Mesenchymal stem cell (in vitro differentiated cells and primary cell): ENCODE measurements at regions not wholly inside any gene's neighbourhood (a gene's known extent, or its start where the extent isn't known, plus 50 kb on each side); places are given as distances from the start of the nearest gene placed in this dataset.

Experiments used
- DNase-seq: peaks from one replicate; pipeline ENCODE4 v3.0.0-alpha.2; 2013
- H2AFZ ChIP-seq: one replicate; pipeline ENCODE4 v1.6.1; 2013; ENCODE audit warnings: low read depth, mild to moderate bottlenecking, control low read depth, inconsistent platforms, low read length, moderate library complexity
- H2AK5ac ChIP-seq: 2 replicates; pipeline ENCODE4 v1.6.1; 2013; ENCODE audit warnings: low read length, moderate library complexity, mild to moderate bottlenecking, inconsistent platforms; ENCODE audit not compliant: severe bottlenecking
- H2BK120ac ChIP-seq: one replicate; pipeline ENCODE4 v1.6.1; 2013; ENCODE audit warnings: low read depth, mild to moderate bottlenecking, inconsistent platforms, low read length, moderate library complexity
- H2BK12ac ChIP-seq, 2 experiments: one replicate each; pipeline ENCODE4 v1.6.1; 2013; ENCODE audit warnings: inconsistent platforms in 2 of 2, low read length in 2 of 2, mild to moderate bottlenecking in 2 of 2, moderate library complexity in 2 of 2, control low read depth in 1 of 2
- H2BK15ac ChIP-seq: one replicate; pipeline ENCODE4 v1.6.1; 2013; ENCODE audit warnings: mild to moderate bottlenecking, low read depth, inconsistent platforms; ENCODE audit not compliant: poor library complexity, severe bottlenecking
- H2BK5ac ChIP-seq: 2 replicates; pipeline ENCODE4 v1.6.1; 2013; ENCODE audit warnings: low read depth, mild to moderate bottlenecking, low read length, control low read depth, inconsistent platforms; ENCODE audit not compliant: poor library complexity, severe bottlenecking
- H3K14ac ChIP-seq, 2 experiments: one replicate each; pipeline ENCODE4 v1.6.1; 2013; ENCODE audit warnings: inconsistent platforms in 2 of 2, low read length in 2 of 2, control low read depth in 1 of 2, mild to moderate bottlenecking in 1 of 2, moderate library complexity in 1 of 2
- H3K18ac ChIP-seq, 2 experiments: one replicate each; pipeline ENCODE4 v1.6.1; 2013; ENCODE audit warnings: inconsistent platforms in 2 of 2, low read length in 2 of 2, control low read depth in 1 of 2, low read depth in 1 of 2, mild to moderate bottlenecking in 1 of 2
- H3K23ac ChIP-seq, 2 experiments: one replicate each; pipeline ENCODE4 v1.6.1; 2013; ENCODE audit warnings: inconsistent platforms in 2 of 2, low read length in 2 of 2, mild to moderate bottlenecking in 2 of 2, moderate library complexity in 2 of 2, control low read depth in 1 of 2
- H3K27ac ChIP-seq: 2 replicates; pipeline ENCODE4 v1.5.1; 2013; ENCODE audit warnings: mild to moderate bottlenecking, moderate library complexity, low read length, control low read depth, inconsistent platforms; ENCODE audit not compliant: poor library complexity, severe bottlenecking
- H3K27me3 ChIP-seq, 2 experiments: 2 replicates each; pipeline versions ENCODE4 v1.6.1 to v1.7.0; 2013; ENCODE audit warnings: low read length in 2 of 2, mild to moderate bottlenecking in 2 of 2, moderate library complexity in 2 of 2, control low read depth in 1 of 2, inconsistent platforms in 1 of 2; ENCODE audit not compliant: control insufficient read depth in 1 of 2, insufficient read depth in 1 of 2
- H3K36me3 ChIP-seq, 2 experiments: 2 replicates each; pipeline versions ENCODE4 v1.6.1 to v1.7.0; 2013; ENCODE audit warnings: low read length in 2 of 2, control low read depth in 1 of 2, inconsistent platforms in 1 of 2, low read depth in 1 of 2, mild to moderate bottlenecking in 1 of 2; ENCODE audit not compliant: insufficient read depth in 2 of 2, control insufficient read depth in 1 of 2
- H3K4ac ChIP-seq, 2 experiments: one replicate each; pipeline ENCODE4 v1.6.1; 2013; ENCODE audit warnings: inconsistent platforms in 2 of 2, low read length in 2 of 2, mild to moderate bottlenecking in 2 of 2, moderate library complexity in 2 of 2, control low read depth in 1 of 2, low read depth in 1 of 2
- H3K4me1 ChIP-seq: 2 replicates; pipeline ENCODE4 v1.6.1; 2013; ENCODE audit warnings: low read depth, low read length, control low read depth; ENCODE audit not compliant: control insufficient read depth, insufficient read depth
- H3K4me2 ChIP-seq: 2 replicates; pipeline ENCODE4 v1.6.1; 2013; ENCODE audit warnings: low read length, mild to moderate bottlenecking, inconsistent platforms; ENCODE audit not compliant: poor library complexity, severe bottlenecking
- H3K4me3 ChIP-seq, 2 experiments: 2 replicates each; pipeline versions ENCODE4 v1.5.1 to v1.7.0; 2013; ENCODE audit warnings: low read length in 2 of 2, mild to moderate bottlenecking in 2 of 2, control low read depth in 1 of 2, low read depth in 1 of 2; ENCODE audit not compliant: insufficient read depth in 1 of 2
- H3K79me1 ChIP-seq: replicated peaks from 2 replicates; pipeline ENCODE4 v1.6.1; 2013; ENCODE audit warnings: mild to moderate bottlenecking, control low read depth, low read length, inconsistent platforms; ENCODE audit not compliant: poor library complexity, severe bottlenecking
- H3K9ac ChIP-seq: 2 replicates; pipeline ENCODE4 v1.7.0; 2013; ENCODE audit warnings: mild to moderate bottlenecking, low read length, moderate library complexity
- H3K9me3 ChIP-seq: 2 replicates; pipeline ENCODE4 v1.7.0; 2013; ENCODE audit warnings: mild to moderate bottlenecking, low read length; ENCODE audit not compliant: control insufficient read depth
- H4K8ac ChIP-seq: one replicate; pipeline ENCODE4 v1.6.1; 2013; ENCODE audit warnings: inconsistent platforms, mild to moderate bottlenecking, low read length, moderate library complexity
- H4K91ac ChIP-seq: one replicate; pipeline ENCODE4 v1.6.1; 2013; ENCODE audit warnings: mild to moderate bottlenecking, low read length, inconsistent platforms
- WGBS: methylation state at CpG from one replicate; pipeline ENCODE4 v1.1.7; 2013; ENCODE audit warnings: mixed read lengths; 5-methylcytosine and 5-hydroxymethylcytosine counted together

DNA sequence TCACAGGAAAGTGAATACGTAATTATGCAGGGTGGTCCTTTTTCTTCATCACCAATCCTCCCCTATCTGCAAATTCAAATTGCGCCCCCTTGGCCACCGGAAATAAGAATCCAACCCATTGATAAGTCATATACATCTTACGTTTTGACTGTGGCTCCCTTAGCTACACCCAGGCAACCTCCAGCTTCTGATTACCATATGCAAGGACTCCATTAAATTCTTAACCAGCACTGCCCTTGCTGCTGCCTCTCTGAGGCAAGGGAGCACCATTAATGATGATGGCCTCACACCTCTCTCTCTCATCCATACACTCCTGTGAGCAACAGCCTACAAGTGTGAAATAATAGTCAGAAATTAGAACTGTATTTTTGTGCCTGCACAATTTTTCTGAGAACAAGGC is 106.0 kb upstream of the NOCT start:
- no peak overlapping the region for H4K8ac ChIP-seq
- no peak overlapping the region for H2AFZ ChIP-seq
- no peak overlapping the region for H4K91ac ChIP-seq
- no peak overlapping the region for H2BK12ac ChIP-seq
- H2BK15ac ChIP-seq: no peak overlapping the region
- H3K23ac ChIP-seq: no peak overlapping the region
- no peak overlapping the region for H3K18ac ChIP-seq
- H3K4me3 ChIP-seq: no peak overlapping the region
- DNase-seq: no peak
- no peak overlapping the region for H3K4me2 ChIP-seq
- H3K79me1 ChIP-seq: no peaks in the 10 kb centered on the region
- H3K9me3 ChIP-seq: no peaks in the 10 kb centered on the region
- H3K4ac ChIP-seq: no peak overlapping the region
- 95% methylated on average over 4 of the region's 4 CpGs for WGBS
- no peak overlapping the region for H2BK120ac ChIP-seq
- peaks cover 9% of the 10 kb centered on the region for H3K4me1 ChIP-seq
- H3K9ac ChIP-seq: no peak overlapping the region
- peaks cover 0 to 4% of the 10 kb centered on the region in 2 experiments for H3K27me3 ChIP-seq
- no peak overlapping the region for H3K27ac ChIP-seq
- no peaks in the 10 kb centered on the region for H3K36me3 ChIP-seq
- no peak overlapping the region for H2BK5ac ChIP-seq
- H2AK5ac ChIP-seq: no peak overlapping the region
- H3K14ac ChIP-seq: no peak overlapping the region

DNA sequence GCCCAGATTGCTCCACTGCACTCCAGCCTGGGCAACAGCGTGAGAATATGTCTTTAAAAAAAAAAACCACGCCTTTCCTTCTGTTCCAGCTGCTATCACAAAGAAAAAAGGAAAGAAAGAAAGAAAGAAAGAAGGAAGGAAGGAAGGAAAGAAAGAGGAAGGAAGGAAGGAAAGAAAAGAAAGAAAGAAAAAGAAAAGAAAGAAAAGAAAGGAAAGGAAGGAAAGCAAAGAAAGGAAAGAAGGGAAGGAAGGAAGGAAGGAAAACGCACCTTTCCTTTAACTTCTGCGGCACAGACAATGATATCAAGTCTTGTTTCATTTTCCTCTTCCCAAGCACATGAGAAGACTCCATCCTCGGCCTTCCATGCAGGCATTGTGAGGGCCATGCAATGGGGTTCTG is 107.4 kb upstream of the NOCT start:
- Histone ChIP-seq H3K4me3 (no peak overlapping the region), H2BK5ac (no peak overlapping the region), H2AK5ac (no peak overlapping the region), H3K27ac (no peak overlapping the region), H4K8ac (no peak overlapping the region), H4K91ac (no peak overlapping the region), H3K4me1 (peaks cover 9% of the 10 kb centered on the region), H3K9me3 (no peaks in the 10 kb centered on the region), H2BK120ac (no peak overlapping the region), H3K79me1 (no peaks in the 10 kb centered on the region), H3K36me3 (no peaks in the 10 kb centered on the region), H3K23ac (no peak overlapping the region), H3K4ac (no peak overlapping the region), H2AFZ (no peak overlapping the region), H3K27me3 (peaks cover 0 to 4% of the 10 kb centered on the region in 2 experiments), H3K18ac (no peak overlapping the region), H3K4me2 (no peak overlapping the region), H3K14ac (no peak overlapping the region), H2BK15ac (no peak overlapping the region), H3K9ac (no peak overlapping the region), H2BK12ac (no peak overlapping the region)
- no peak for DNase-seq
- 94% methylated on average over 2 of the region's 5 CpGs for WGBS

DNA sequence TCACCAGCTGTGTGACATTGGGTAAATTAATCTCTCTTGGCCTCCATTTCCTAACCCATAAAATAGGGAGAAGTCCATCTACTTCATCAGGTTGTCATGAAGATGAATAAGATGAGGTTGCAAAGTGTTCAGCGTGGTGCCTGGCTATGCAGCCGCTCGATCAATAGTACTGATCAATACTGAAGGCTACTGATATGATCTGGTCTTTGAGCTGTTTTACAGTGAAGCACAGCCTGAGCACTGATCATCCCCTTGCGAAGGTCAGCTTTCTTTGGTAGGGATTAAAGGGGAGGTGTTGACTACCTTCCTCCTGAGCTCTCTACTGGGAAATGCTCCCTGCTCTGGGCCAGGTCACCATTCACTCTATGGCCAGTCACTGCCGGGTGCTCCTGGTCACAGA is 108.4 kb upstream of the NOCT start:
- Histone ChIP-seq H2AK5ac (no peak overlapping the region), H2BK5ac (no peak overlapping the region), H3K4me2 (no peak overlapping the region), H3K27me3 (peaks cover 0 to 4% of the 10 kb centered on the region in 2 experiments), H3K4me1 (peaks cover 7% of the 10 kb centered on the region), H3K9me3 (no peaks in the 10 kb centered on the region), H3K79me1 (no peaks in the 10 kb centered on the region), H2BK120ac (no peak overlapping the region), H3K36me3 (no peaks in the 10 kb centered on the region), H3K4me3 (no peak overlapping the region), H4K8ac (no peak overlapping the region), H4K91ac (no peak overlapping the region), H2BK15ac (no peak overlapping the region), H3K27ac (no peak overlapping the region), H2BK12ac (no peak overlapping the region), H2AFZ (no peak overlapping the region), H3K23ac (no peak overlapping the region), H3K14ac (no peak overlapping the region), H3K9ac (no peak overlapping the region), H3K18ac (no peak overlapping the region), H3K4ac (no peak overlapping the region)
- 94% methylated on average over 5 of the region's 5 CpGs for WGBS
- no peak for DNase-seq

DNA sequence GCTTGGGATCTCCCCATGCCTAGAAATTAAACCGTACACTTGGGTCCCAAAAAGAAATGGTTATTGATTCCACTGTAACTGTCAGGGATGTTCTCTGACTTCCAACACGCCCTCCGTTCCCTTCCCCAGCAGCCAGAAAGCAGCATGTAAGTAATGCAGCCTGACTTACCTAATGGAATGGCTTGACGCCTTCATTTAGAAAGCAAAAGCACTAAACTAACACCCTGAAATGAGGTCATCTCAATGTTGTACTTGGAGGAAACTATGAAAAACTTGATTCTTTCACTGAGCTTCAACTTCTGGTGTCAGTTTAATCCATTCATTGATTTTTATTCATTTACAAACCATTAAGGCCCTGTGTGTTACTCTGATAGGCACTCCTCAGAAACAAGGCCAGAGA is 110.8 kb upstream of the NOCT start:
- peaks cover 0 to 4% of the 10 kb centered on the region in 2 experiments for H3K27me3 ChIP-seq
- H2BK12ac ChIP-seq: no peak overlapping the region
- H2AFZ ChIP-seq: no peak overlapping the region
- no peak overlapping the region for H3K23ac ChIP-seq
- no peak overlapping the region for H4K91ac ChIP-seq
- no peaks in the 10 kb centered on the region for H3K79me1 ChIP-seq
- no peak overlapping the region for H3K4me3 ChIP-seq
- H3K4me1 ChIP-seq: no peaks in the 10 kb centered on the region
- no peaks in the 10 kb centered on the region for H3K9me3 ChIP-seq
- 98% methylated on average over 4 of the region's 4 CpGs for WGBS
- H3K27ac ChIP-seq: no peak overlapping the region
- DNase-seq: no peak
- H3K18ac ChIP-seq: no peak overlapping the region
- H3K9ac ChIP-seq: no peak overlapping the region
- no peak overlapping the region for H3K4me2 ChIP-seq
- no peak overlapping the region for H3K14ac ChIP-seq
- H2BK5ac ChIP-seq: no peak overlapping the region
- no peaks in the 10 kb centered on the region for H3K36me3 ChIP-seq
- no peak overlapping the region for H4K8ac ChIP-seq
- no peak overlapping the region for H2BK120ac ChIP-seq
- no peak overlapping the region for H2BK15ac ChIP-seq
- H2AK5ac ChIP-seq: no peak overlapping the region
- H3K4ac ChIP-seq: no peak overlapping the region
